Fibroblast of upper back skin (primary cell): ENCODE measurements at regions not wholly inside any gene's neighbourhood (a gene's known extent, or its start where the extent isn't known, plus 50 kb on each side); places are given as distances from the start of the nearest gene placed in this dataset.

Source experiments
- DNase-seq: peaks from one replicate; pipeline ENCODE4 v3.0.0-alpha.2; 2013

DNA sequence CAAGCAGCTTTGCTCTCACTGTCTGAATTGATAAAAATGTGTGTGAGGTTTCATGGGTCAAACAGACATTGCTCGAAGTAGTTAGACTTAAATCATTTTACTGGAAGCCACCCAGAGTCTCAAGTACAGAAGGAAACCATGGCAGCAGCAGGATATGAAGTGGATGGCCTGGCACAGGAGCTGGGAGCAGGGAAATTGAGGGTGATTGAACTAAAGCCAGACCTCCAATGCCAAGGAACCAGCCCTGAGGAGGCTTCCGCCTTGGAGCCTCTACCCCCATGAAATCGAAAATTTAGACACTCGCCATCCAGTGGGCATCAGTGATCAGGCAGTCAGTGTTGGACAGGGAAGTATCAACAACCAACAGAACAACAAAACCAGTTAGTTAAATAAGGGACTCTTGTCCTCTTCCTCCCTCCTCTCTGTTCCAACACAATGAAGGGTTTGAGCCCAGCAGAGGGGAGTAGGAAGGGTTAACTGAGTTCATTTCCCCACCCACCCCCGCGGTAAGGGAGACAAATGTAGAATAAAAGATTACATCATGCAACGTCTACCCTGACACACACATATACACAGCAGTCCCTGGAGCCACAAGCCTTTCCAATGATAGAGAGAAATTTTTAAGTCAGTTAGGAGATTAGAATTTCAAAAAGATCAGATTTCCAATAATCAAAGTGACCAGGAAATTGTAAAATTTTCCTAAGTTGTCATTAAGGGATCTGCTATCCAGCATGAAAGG, 156.3 kb downstream of the SLC16A9 start:
- DNase-seq: no peak

DNA sequence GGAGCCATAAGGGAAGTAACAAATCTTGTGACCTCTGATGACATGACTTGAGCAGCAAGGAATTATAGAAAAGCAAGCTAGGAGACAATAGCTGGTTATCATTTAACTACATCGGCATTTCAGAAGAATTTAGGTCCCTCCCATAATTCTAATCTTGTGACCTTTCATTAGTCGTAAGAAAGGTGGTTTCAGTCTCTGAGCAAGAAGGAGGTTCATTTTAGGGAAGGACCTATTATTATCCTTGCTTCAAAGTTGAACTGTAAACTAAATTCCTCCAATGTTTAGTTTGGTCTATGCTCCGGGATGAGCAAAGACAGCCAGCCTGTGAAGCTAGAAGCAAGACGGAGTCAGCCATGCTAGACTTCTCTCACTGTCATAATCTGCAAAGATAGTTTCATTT, 159.6 kb downstream of the SLC16A9 start:
- no peak for DNase-seq

DNA sequence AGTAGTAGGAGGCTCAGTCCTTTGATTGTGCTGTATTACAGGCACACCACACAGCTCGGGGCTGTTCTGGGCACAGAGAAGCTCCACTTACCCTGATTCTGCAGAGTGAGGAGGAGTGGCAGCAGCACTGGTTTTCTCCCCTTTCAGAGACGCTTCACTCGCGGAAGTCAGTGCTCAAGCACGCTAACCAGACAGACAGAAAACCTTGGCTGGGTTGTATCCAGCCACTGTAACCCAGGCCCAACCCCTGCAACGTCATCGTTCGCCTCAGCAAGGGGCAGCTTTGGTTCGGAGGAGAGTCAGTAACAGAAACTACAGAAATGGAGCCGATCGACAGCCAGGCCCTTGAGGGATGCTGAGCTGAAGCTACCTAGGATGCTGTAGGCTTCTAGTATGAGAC, 171.0 kb downstream of the SLC16A9 start:
- DNase-seq: no peak

GRCh38 chr10:59537501-59537900, 172.1 kb downstream of the SLC16A9 start:
- no peak for DNase-seq

GRCh38 chr10:59536167-59537014, 173.3 kb downstream of the SLC16A9 start:
- peak; percentile 82 for DNase-seq

DNA sequence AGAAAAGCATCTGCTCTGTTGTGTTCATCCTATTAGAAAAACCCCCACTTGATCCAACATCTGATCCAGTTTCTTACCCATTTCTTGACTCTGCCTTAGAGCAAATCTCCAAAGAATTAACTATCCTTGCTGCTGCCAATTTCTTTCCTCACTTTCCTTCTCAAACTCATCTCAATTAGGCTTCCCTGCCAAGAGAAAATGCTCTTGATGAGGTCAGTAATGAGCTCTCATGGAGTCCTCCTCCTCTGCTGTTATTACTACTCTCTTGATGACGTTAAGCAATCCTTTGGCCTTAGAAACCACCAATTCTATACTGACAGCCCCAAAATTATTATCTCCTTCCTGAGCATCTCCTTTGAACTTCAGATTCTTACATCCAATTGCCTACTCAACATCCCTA, 162.0 kb upstream of the FAM13C start:
- no peak for DNase-seq

GRCh38 chr10:59523851-59524250, 161.5 kb upstream of the FAM13C start:
- no peak for DNase-seq

DNA sequence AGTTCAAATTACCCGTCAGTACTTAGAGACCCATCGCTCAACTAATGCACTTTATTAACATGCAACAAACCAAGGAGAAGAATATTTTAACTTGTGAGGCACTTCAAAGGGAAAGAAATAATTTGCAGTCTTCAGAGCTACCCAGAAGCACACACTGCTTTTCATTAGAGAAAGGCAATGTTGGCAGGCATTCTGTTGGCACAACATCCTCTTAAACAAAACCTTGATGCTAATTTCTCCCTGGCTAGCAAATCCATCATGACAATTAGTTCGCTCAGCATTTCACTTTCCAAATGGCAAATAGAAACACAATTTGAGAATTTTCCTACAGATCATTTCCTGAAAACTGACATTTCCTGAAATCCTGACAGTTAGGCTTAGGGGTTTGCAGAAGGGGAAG, 155.6 kb upstream of the FAM13C start:
- no peak for DNase-seq

DNA sequence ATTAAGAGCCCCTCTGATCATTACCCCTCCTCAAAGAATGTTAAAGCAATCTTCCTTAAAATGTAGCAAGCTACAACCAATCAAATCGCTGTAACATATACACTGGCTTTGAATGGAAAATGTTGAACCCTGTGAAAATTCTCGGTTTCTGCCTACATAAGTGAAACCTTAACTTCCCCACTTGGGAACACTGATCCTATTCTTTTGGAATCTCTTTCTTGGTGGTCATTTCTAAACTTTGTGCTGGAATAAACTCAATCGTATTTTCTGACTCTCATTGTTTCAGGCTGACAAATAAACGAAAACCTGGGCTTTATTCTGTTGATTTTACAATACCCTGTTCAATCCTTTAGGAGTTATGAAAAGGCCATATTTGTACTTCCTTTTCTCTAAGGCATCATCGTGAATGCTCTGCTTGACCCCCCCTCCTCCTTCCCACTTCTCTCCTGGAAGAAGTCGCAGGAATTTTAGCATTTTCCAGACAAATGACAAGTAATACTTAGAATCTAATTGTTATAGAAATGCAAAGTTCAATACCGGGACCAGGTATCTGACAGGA, 155.1 kb upstream of the FAM13C start:
- no peak for DNase-seq

DNA sequence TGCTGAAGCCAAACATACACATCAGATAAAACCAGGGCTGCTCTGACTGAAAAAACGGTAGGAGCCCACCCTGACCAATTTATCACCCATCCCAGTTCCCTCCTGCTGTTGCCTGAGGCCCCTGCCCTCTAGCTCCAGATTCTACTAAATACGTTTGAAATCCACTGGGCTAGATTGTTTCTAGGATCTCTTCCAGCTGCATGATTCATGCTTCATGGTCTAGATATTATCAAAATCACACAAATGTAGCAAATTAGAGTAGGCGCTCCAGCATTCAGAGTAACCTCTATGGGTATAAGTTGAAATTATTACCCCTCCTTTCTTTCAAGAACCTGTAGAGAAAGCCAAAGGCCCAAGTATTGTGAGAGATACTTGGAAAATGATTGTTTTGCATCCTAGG, 151.2 kb upstream of the FAM13C start:
- peak; percentile 31 for DNase-seq

DNA sequence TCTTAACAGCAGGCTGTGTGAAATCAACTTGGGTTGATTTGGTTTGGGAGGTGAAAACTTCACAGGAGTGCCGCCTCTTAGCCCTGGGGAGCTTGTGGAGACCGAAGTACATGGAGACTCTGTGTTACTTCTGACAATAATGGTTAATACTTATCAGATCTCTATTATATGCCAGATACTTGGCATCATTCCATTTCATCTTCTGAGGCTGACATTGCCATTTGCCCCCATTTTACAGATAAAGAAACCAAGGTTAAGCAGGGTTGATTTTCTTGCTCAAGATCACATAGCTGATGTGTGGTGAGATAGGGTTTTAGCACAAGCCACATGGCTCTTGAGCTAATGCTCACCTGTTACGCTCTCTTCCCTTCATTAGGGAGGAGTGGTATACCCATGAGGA, 150.6 kb upstream of the FAM13C start:
- DNase-seq: no peak

DNA sequence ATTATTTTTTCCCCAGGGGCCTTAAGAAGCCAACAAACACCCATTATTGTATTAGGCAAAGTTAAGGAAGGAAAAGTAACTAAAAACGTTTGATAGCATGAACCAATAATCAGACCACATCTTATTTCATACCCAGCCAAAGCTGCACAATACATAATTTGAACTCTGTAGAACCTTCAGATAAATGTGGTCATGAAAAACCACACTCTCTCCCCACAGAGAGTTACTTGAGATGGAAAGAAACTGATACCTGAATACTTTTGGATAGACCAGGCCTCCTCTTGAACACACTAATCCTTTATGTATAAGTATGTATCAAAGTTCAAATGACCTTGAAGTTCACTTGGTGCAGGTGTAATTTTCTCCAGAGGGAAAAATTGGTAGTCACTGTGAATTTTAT, 146.6 kb upstream of the FAM13C start:
- DNase-seq: no peak

- DNase-seq: no peak
Measured at GRCh38 chr10:59508296-59508695, 145.9 kb upstream of the FAM13C start.

DNA sequence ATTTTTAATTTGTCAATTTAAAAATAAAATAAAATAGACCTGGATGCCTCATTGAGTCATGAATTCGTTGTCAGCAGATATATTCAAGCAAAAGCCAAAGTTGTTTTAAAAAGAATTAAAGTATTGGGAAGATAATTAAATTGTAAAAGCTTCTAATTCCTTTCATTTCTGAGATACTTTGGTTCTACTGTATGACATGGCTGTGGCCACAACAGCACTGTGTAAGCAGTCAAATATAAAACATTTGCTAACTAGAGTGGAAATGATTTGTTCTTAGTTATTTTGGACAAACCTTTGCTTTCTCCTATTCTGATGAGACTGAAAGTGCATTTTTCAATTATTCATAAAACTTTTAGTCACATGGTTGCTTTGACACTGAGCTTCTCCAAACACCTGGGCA, 143.6 kb upstream of the FAM13C start:
- DNase-seq: no peak

DNA sequence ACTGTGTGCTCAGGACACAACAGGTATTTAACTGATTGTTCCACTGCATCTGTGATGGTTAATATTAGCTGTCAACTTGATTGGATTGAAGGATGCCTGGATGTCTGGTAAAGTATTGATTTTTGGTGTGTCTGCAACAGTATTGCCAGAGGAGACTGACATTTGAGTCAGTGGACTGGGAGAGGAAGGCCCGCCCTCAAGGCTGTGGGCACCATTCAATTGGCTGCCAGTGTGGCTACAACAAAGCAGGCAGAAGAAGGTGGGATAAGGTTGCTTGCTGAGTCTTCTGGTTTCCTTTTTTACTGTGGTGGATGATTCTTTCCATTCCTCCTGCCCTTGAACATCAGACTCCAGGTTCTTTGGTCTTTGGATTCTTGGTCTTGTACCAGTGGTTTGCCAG, 137.1 kb upstream of the FAM13C start:
- no peak for DNase-seq

DNA sequence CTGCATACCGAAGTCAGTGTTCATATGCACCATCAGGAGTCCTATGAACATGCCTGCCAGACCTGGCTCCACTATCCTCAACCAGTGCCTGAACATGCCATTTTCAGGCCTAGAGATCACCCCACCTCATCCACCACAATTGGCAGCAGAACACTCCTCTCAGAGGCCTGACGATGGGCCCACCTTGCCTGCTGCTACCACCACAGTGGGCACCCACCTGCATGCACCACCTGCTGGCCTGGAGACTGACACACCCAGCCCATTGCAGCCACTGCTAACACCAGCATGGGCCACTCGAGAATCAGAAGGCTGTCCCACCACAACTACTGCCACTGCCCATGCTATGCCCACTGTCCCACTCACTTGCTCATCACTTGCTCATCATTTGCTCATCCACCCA, 130.7 kb upstream of the FAM13C start:
- no peak for DNase-seq

GRCh38 chr10:59479426-59479825, 117.1 kb upstream of the FAM13C start:
- no peak for DNase-seq

- DNase-seq: no peak
Measured at GRCh38 chr10:59470570-59470969, 108.2 kb upstream of the FAM13C start.

- peak; percentile 54 for DNase-seq
Measured at GRCh38 chr10:59465088-59465487, 102.7 kb upstream of the FAM13C start.

DNA sequence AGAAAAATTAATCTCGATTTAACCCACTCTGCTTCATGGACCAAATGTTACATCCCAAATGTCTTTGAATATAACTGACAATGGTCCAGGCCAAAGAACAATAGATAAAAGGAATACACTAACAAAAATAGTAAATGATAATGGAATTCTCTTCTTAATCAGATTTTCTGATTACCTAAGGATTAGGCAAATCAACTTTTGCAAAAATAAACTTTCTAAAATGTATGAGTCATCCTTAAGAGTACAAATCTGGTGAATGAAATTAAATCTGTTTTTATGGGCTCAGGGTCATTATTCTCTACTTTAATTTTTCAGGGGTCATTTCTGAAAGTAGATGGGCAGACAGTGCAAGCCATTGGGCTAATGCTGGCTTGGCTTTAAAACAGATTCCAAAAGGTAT, 102.1 kb upstream of the FAM13C start:
- DNase-seq: no peak

DNA sequence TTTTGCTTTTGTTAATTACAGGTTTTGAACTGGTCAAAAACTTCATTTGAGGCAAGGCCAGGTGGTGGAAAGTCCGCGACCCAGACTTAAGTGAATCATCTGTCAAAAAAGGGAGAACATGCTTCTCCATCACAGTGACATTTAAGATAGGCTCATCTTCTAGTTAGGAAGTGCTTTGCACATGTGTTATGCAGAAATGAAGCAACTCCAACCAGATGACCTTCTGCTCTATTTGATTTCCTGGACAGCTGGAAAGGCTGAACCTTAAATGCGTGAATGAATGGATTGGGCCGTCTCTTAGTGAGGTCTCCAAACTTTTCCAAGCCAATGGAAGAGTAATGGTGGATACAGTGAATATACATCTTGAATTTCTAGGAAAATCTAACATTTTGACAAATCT, 101.6 kb upstream of the FAM13C start:
- DNase-seq: no peak

GRCh38 chr10:59460601-59461000, 98.3 kb upstream of the FAM13C start:
- no peak for DNase-seq

GRCh38 chr10:59456199-59456598, 93.8 kb upstream of the FAM13C start:
- DNase-seq: peak; percentile 16
